ENCODE measurements at regions not wholly inside any gene's neighbourhood (a gene's known extent, or its start where the extent isn't known, plus 50 kb on each side); places are given as distances from the start of the nearest gene placed in this dataset.
"Not testable (repeated sequence)": the region's sequence is repeated elsewhere in the genome, so short reads cannot be mapped to it uniquely, and the experiment has no call there.

DNA sequence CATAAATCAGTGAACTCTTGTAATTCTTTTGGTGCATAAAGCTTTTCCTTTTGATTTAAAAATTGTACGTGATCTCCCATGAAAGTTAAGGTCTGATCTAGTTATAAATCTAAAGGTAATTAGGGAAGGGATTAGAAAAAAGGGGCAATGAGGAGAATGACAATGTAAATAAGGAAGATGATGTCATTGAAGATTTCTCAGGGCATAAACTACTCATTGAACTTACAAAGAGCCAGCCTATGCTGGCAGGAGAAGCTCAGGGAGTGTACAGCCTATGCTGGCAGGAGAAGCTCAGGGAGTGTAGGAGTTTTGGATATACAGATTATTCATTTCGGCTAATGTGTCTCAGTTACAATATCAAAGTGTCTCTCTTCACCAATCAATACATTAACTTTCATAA is 1533.5 kb upstream of the ADGRL3 start:
- ATAC-seq (no peak), DNase-seq (no peak)
- Histone ChIP-seq H3K36me3 (no peaks in the 10 kb centered on the region), H3K4me3 (no peak overlapping the region), H3K4me1 (no peaks in the 10 kb centered on the region), H3K9me3 (peaks cover 0 to 6% (median 0%) of the 10 kb centered on the region in 12 donors), H3K27ac (no peak overlapping the region), H3K27me3 (no peaks in the 10 kb centered on the region)
- WGBS, 4 donors = 69 to 77% (median 71%) methylated on average over 2 of the region's 2 CpGs
- TF ChIP-seq POLR2A (IDR thresholded peaks at IDR 0.05) (no peak), CTCF (IDR thresholded peaks at IDR 0.05) (no peak)
- intact Hi-C loops (cut with DNase I) = no loop called here

GRCh38 chr4:59671037-59671436 is 1529.1 kb upstream of the ADGRL3 start:
- no peak for ATAC-seq
- WGBS, 4 donors = 70 to 82% (median 75%) methylated on average over 1 of the region's 1 CpG

GRCh38 chr4:59676389-59676788 is 1523.7 kb upstream of the ADGRL3 start:
- no peak overlapping the region for H3K27ac ChIP-seq
- WGBS, 4 donors = 49 to 59% (median 53%) methylated on average over 1 of the region's 1 CpG
- no peaks in the 10 kb centered on the region for H3K9me3 ChIP-seq
- no peaks in the 10 kb centered on the region for H3K27me3 ChIP-seq
- no peak overlapping the region for H3K4me3 ChIP-seq
- no peak for DNase-seq
- H3K4me1 ChIP-seq = no peaks in the 10 kb centered on the region
- H3K36me3 ChIP-seq = no peaks in the 10 kb centered on the region
- ATAC-seq = no peak
- intact Hi-C loops (cut with DNase I) = no loop called here
- TF ChIP-seq POLR2A (IDR thresholded peaks at IDR 0.05) (no peak), CTCF (IDR thresholded peaks at IDR 0.05) (no peak)

More at GRCh38 chr4:59671037-59671436, 1529.1 kb upstream of the ADGRL3 start:
- DNase-seq = no peak
- Histone ChIP-seq H3K36me3 (no peaks in the 10 kb centered on the region), H3K27me3 (no peaks in the 10 kb centered on the region), H3K9me3 (no peaks in the 10 kb centered on the region), H3K4me3 (no peak overlapping the region), H3K4me1 (no peaks in the 10 kb centered on the region), H3K27ac (no peak overlapping the region)
- intact Hi-C loops (cut with DNase I) = no loop called here
- TF ChIP-seq POLR2A (IDR thresholded peaks at IDR 0.05) (no peak), CTCF (IDR thresholded peaks at IDR 0.05) (no peak)

DNA sequence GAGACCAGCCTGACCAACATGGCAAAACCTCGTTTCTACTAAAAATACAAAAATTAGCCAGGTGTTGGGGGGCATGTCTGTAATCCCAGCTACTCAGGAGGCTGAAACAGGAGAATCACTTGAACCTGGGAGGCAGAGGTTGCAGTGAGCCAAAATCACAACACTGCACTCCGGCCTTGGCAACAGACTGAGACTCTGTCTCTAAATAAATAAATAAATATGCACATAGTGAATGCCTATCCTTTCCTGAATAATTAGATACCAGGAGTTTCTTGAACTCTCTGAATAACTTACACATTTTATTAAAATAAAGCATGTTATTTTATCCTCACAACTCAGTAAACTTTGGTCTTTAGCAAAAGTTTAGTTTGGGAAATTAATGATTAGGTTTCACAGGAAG is 1523.1 kb upstream of the ADGRL3 start:
- WGBS, 4 donors = 73 to 87% (median 81%) methylated on average over 2 of the region's 2 CpGs
- DNase-seq; H3K4me1 ChIP-seq; H3K36me3 ChIP-seq; H3K4me3 ChIP-seq; intact Hi-C loops (cut with DNase I); H3K27me3 ChIP-seq; H3K9me3 ChIP-seq; H3K27ac ChIP-seq; ATAC-seq: not testable (repeated sequence)

DNA sequence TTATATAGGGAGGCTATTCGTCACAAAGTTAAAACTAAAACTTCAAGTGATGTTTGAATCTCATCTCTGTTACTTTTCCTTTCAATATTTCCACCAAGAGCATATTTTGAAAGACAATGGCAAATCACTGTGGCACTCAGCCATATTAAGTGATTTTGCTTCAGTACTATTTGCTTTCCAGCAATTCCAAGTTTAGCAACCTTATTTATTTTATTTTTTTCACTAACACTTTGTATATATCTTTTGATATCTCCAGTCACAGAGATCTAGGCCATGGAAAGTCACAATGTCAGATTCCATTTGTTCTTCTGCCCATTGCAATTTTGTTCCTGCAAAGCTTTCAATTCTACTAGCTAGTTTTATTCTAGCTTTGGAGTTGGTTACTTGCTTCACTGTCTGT is 1514.5 kb upstream of the ADGRL3 start:
- Histone ChIP-seq H3K9me3 (peaks cover 0 to 5% (median 0%) of the 10 kb centered on the region in 12 donors), H3K27me3 (no peaks in the 10 kb centered on the region), H3K4me3 (no peak overlapping the region), H3K36me3 (no peaks in the 10 kb centered on the region), H3K4me1 (no peaks in the 10 kb centered on the region), H3K27ac (no peak overlapping the region)
- intact Hi-C loops (cut with DNase I) = no loop called here
- TF ChIP-seq CTCF (IDR thresholded peaks at IDR 0.05) (no peak), POLR2A (IDR thresholded peaks at IDR 0.05) (no peak)
- ATAC-seq (no peak), DNase-seq (no peak)
- WGBS, 4 donors = 73 to 80% (median 74%) methylated on average over 1 of the region's 1 CpG

Data from heart left ventricle (tissue), 16 donors.